WTC11 (cell line): ENCODE measurements at regions not wholly inside any gene's neighbourhood (a gene's known extent, or its start where the extent isn't known, plus 50 kb on each side); places are given as distances from the start of the nearest gene placed in this dataset.
"Not testable (repeated sequence)": the region's sequence is repeated elsewhere in the genome, so short reads cannot be mapped to it uniquely, and the experiment has no call there.

Experiments used
- ATAC-seq: fragments of 200-7000 bp; cut with Tn5 transposase; 2 replicates; pipeline ENCODE4 v1.10.0; 2021; ENCODE audit warnings: mild to moderate bottlenecking, moderate library complexity
- CTCF ChIA-PET: fragments of 300-600 bp; sonication (Branson Sonifier 250); formaldehyde crosslinking; loops from one replicate; lab custom pipeline; 2021; ENCODE audit warnings: antibody characterized with exemption; lab: Charles Lee
- POLR2A ChIA-PET: fragments of 350-600 bp; sonication (Branson Sonifier 250); formaldehyde crosslinking; loops from one replicate; lab custom pipeline; 2021; ENCODE audit warnings: antibody characterized with exemption; lab: Charles Lee
- DNase-seq: peaks from one replicate; pipeline ENCODE4 v3.0.0; 2021; ENCODE audit warnings: low spot score
- H3K27ac Mint-ChIP-seq: 2 replicates; pipeline ENCODE4 v1.8.0; 2021; ENCODE audit warnings: mixed read lengths
- H3K27me3 Mint-ChIP-seq: 2 replicates; pipeline ENCODE4 v1.8.0; 2021; ENCODE audit warnings: low read depth, mild to moderate bottlenecking, moderate library complexity, mixed read lengths
- H3K36me3 Mint-ChIP-seq: 2 replicates; pipeline ENCODE4 v1.8.0; 2021; ENCODE audit warnings: mixed read lengths
- H3K4me1 Mint-ChIP-seq: 2 replicates; pipeline ENCODE4 v1.8.0; 2022; ENCODE audit warnings: mixed read lengths
- H3K4me3 Mint-ChIP-seq: 2 replicates; pipeline ENCODE4 v1.8.0; 2021; ENCODE audit warnings: mild to moderate bottlenecking, moderate library complexity, mixed read lengths
- H3K9me3 Mint-ChIP-seq: 2 replicates; pipeline ENCODE4 v1.8.0; 2021; ENCODE audit warnings: mixed read lengths
- CREB1 ChIP-seq: sonication (generic); formaldehyde crosslinking; IDR thresholded peaks from 2 replicates; pipeline ENCODE4 v1.8.0; 2023; ENCODE audit warnings: mild to moderate bottlenecking, missing genetic modification reagents
- ESRRA ChIP-seq: sonication (generic); formaldehyde crosslinking; IDR thresholded peaks from 2 replicates; pipeline ENCODE4 v1.8.1; 2022; ENCODE audit warnings: mild to moderate bottlenecking, missing genetic modification reagents, borderline replicate concordance
- ETV6 ChIP-seq: sonication (generic); formaldehyde crosslinking; IDR thresholded peaks from 2 replicates; pipeline ENCODE4 v1.8.1; 2022; ENCODE audit warnings: mild to moderate bottlenecking, missing genetic modification reagents
- FOXJ3 ChIP-seq: sonication (generic); formaldehyde crosslinking; IDR thresholded peaks from 2 replicates; pipeline ENCODE4 v1.9.0; 2021; ENCODE audit warnings: missing genetic modification reagents, mild to moderate bottlenecking, borderline replicate concordance
- GTF2I ChIP-seq: fragments of 250-450 bp; sonication (Bioruptor Pico); conservative IDR thresholded peaks from 2 replicates; pipeline ENCODE4 v1.4.0; 2021; ENCODE audit warnings: mild to moderate bottlenecking
- MXD4 ChIP-seq: fragments of 250-450 bp; sonication (Bioruptor Pico); IDR thresholded peaks from 2 replicates; pipeline ENCODE4 v1.8.0; 2021; ENCODE audit warnings: mild to moderate bottlenecking, moderate library complexity, borderline replicate concordance
- NFE2L1 ChIP-seq: sonication (generic); formaldehyde crosslinking; IDR thresholded peaks from 2 replicates; pipeline ENCODE4 v1.8.1; 2023; ENCODE audit warnings: missing genetic modification reagents
- RORB ChIP-seq: fragments of 250-450 bp; sonication (Bioruptor Pico); IDR thresholded peaks from 2 replicates; pipeline ENCODE4 v1.9.0; 2021; ENCODE audit warnings: mild to moderate bottlenecking
- SMAD4 ChIP-seq: sonication (generic); formaldehyde crosslinking; IDR thresholded peaks from 2 replicates; pipeline ENCODE4 v1.8.0; 2022; ENCODE audit warnings: mild to moderate bottlenecking, missing genetic modification reagents
- ZNF121 ChIP-seq: sonication (generic); formaldehyde crosslinking; IDR thresholded peaks from 2 replicates; pipeline ENCODE4 v1.8.0; 2023; ENCODE audit warnings: missing genetic modification reagents
- ZNF232 ChIP-seq: sonication (generic); formaldehyde crosslinking; IDR thresholded peaks from 2 replicates; pipeline ENCODE4 v1.8.0; 2022; ENCODE audit warnings: mild to moderate bottlenecking, missing genetic modification reagents
- ZNF317 ChIP-seq: sonication (generic); formaldehyde crosslinking; IDR thresholded peaks from 2 replicates; pipeline ENCODE4 v1.8.1; 2023; ENCODE audit warnings: low read depth, mild to moderate bottlenecking, moderate library complexity, missing genetic modification reagents, borderline replicate concordance
- ZNF671 ChIP-seq: fragments of 250-450 bp; sonication (Bioruptor Pico); IDR thresholded peaks from 2 replicates; pipeline ENCODE4 v1.8.0; 2021; ENCODE audit warnings: mild to moderate bottlenecking
- TF ChIP-seq, protein P1 (sequence below): fragments of 250-450 bp; sonication (Bioruptor Pico); IDR thresholded peaks from 2 replicates; pipeline ENCODE4 v2.1.2; 2022; ENCODE audit warnings: mild to moderate bottlenecking, moderate library complexity
- TF ChIP-seq, protein P2 (sequence below): sonication (generic); formaldehyde crosslinking; IDR thresholded peaks from 2 replicates; pipeline ENCODE4 v1.8.1; 2022; ENCODE audit warnings: low read depth, mild to moderate bottlenecking, moderate library complexity, missing genetic modification reagents, borderline replicate concordance
- TF ChIP-seq, protein P3 (sequence below): sonication (generic); formaldehyde crosslinking; IDR thresholded peaks from 2 replicates; pipeline ENCODE4 v1.8.0; 2023; ENCODE audit warnings: mild to moderate bottlenecking, missing genetic modification reagents
- TF ChIP-seq, protein P4 (sequence below): sonication (generic); formaldehyde crosslinking; conservative IDR thresholded peaks from 2 replicates; pipeline ENCODE4 v1.8.1; 2023; ENCODE audit warnings: mild to moderate bottlenecking, low read depth, missing genetic modification reagents, moderate library complexity
- TF ChIP-seq, protein P5 (sequence below): sonication (generic); formaldehyde crosslinking; IDR thresholded peaks from 2 replicates; pipeline ENCODE4 v1.8.1; 2023; ENCODE audit warnings: mild to moderate bottlenecking, missing genetic modification reagents
- TF ChIP-seq, protein P6 (sequence below): sonication (generic); formaldehyde crosslinking; IDR thresholded peaks from 2 replicates; pipeline ENCODE4 v1.8.0; 2022; ENCODE audit warnings: mild to moderate bottlenecking, missing genetic modification reagents

DNA sequence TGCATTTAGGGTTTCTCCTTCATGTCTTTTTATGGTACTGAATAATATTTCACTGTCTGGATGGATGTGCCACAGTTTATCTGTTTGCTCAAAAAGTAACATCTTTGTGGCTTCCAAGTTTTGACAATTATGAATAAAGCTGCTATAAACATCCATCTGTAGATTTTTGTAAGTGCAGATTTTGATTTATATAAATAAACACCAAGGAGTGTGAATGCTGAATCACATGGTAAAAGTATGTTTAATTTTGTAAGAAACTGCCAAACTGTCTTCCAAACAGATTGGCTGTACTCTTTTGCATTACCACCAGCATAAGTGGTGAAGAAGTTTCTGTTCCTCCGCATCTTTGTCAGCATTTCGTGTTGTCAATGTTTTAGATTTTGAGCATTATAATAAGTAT, 158.7 kb upstream of the GIMD1 start (continued):
- TF ChIP-seq, protein P1, sequence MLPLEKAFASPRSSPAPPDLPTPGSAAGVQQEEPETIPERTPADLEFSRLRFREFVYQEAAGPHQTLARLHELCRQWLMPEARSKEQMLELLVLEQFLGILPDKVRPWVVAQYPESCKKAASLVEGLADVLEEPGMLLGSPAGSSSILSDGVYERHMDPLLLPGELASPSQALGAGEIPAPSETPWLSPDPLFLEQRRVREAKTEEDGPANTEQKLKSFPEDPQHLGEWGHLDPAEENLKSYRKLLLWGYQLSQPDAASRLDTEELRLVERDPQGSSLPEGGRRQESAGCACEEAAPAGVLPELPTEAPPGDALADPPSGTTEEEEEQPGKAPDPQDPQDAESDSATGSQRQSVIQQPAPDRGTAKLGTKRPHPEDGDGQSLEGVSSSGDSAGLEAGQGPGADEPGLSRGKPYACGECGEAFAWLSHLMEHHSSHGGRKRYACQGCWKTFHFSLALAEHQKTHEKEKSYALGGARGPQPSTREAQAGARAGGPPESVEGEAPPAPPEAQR, result no peak
- TF ChIP-seq, protein P2, sequence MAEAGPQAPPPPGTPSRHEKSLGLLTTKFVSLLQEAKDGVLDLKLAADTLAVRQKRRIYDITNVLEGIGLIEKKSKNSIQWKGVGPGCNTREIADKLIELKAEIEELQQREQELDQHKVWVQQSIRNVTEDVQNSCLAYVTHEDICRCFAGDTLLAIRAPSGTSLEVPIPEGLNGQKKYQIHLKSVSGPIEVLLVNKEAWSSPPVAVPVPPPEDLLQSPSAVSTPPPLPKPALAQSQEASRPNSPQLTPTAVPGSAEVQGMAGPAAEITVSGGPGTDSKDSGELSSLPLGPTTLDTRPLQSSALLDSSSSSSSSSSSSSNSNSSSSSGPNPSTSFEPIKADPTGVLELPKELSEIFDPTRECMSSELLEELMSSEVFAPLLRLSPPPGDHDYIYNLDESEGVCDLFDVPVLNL (CRISPR knock-in tag), result no peak
- TF ChIP-seq, protein P3, sequence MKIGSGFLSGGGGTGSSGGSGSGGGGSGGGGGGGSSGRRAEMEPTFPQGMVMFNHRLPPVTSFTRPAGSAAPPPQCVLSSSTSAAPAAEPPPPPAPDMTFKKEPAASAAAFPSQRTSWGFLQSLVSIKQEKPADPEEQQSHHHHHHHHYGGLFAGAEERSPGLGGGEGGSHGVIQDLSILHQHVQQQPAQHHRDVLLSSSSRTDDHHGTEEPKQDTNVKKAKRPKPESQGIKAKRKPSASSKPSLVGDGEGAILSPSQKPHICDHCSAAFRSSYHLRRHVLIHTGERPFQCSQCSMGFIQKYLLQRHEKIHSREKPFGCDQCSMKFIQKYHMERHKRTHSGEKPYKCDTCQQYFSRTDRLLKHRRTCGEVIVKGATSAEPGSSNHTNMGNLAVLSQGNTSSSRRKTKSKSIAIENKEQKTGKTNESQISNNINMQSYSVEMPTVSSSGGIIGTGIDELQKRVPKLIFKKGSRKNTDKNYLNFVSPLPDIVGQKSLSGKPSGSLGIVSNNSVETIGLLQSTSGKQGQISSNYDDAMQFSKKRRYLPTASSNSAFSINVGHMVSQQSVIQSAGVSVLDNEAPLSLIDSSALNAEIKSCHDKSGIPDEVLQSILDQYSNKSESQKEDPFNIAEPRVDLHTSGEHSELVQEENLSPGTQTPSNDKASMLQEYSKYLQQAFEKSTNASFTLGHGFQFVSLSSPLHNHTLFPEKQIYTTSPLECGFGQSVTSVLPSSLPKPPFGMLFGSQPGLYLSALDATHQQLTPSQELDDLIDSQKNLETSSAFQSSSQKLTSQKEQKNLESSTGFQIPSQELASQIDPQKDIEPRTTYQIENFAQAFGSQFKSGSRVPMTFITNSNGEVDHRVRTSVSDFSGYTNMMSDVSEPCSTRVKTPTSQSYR, result no peak
- no peak for TF ChIP-seq NFE2L1
- TF ChIP-seq, protein P4, sequence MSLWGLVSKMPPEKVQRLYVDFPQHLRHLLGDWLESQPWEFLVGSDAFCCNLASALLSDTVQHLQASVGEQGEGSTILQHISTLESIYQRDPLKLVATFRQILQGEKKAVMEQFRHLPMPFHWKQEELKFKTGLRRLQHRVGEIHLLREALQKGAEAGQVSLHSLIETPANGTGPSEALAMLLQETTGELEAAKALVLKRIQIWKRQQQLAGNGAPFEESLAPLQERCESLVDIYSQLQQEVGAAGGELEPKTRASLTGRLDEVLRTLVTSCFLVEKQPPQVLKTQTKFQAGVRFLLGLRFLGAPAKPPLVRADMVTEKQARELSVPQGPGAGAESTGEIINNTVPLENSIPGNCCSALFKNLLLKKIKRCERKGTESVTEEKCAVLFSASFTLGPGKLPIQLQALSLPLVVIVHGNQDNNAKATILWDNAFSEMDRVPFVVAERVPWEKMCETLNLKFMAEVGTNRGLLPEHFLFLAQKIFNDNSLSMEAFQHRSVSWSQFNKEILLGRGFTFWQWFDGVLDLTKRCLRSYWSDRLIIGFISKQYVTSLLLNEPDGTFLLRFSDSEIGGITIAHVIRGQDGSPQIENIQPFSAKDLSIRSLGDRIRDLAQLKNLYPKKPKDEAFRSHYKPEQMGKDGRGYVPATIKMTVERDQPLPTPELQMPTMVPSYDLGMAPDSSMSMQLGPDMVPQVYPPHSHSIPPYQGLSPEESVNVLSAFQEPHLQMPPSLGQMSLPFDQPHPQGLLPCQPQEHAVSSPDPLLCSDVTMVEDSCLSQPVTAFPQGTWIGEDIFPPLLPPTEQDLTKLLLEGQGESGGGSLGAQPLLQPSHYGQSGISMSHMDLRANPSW, result no peak
- TF ChIP-seq CREB1 (CRISPR knock-in tag), result no peak
- TF ChIP-seq, protein P5, sequence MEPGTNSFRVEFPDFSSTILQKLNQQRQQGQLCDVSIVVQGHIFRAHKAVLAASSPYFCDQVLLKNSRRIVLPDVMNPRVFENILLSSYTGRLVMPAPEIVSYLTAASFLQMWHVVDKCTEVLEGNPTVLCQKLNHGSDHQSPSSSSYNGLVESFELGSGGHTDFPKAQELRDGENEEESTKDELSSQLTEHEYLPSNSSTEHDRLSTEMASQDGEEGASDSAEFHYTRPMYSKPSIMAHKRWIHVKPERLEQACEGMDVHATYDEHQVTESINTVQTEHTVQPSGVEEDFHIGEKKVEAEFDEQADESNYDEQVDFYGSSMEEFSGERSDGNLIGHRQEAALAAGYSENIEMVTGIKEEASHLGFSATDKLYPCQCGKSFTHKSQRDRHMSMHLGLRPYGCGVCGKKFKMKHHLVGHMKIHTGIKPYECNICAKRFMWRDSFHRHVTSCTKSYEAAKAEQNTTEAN (CRISPR knock-in tag), result no peak

DNA sequence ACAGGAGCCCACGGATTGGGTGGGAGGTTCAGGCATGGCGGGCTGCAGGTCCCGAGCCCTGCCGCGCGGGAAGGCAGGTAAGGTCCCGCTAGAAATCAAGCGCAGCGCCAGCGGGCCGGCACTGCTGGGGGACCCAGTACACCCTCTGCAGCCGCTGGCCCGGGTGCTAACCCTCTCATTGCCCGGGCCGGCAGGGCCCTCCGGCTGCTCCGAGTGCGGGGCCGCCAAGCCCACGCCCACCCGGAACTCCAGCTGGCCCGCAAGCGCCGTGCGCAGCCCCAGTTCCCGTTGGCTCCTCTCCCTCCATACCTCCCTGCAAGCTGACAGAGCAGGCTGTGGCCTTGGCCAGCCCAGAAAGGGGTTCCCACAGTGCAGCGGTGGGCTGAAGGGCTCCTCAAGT, 156.8 kb upstream of the GIMD1 start:
- DNase-seq, H3K27me3 Mint-ChIP-seq, H3K36me3 Mint-ChIP-seq, H3K4me1 Mint-ChIP-seq, H3K9me3 Mint-ChIP-seq, H3K27ac Mint-ChIP-seq, POLR2A ChIA-PET, CTCF ChIA-PET, ATAC-seq, H3K4me3 Mint-ChIP-seq: not testable (repeated sequence)

DNA sequence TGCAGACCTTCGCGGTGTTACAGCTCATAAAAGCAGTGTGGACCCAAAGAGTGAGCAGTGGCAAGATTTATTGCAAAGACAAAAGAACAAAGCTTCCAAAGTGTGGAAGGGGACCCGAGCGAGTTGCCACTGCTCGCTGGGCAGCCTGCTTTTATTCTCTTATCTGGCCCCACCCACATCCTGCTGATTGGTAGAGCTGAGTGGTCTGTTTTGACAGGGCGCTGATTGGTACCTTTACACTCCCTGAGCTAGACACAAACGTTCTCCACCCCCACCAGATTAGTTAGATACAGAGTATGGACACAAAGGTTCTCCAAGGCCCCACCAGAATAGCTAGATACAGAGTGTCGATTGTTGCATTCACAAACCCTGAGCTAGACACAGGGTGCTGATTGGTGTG, 156.2 kb upstream of the GIMD1 start:
- DNase-seq, POLR2A ChIA-PET, H3K27ac Mint-ChIP-seq, CTCF ChIA-PET, H3K36me3 Mint-ChIP-seq, H3K4me3 Mint-ChIP-seq, H3K27me3 Mint-ChIP-seq, ATAC-seq, H3K9me3 Mint-ChIP-seq, H3K4me1 Mint-ChIP-seq: not testable (repeated sequence)

DNA sequence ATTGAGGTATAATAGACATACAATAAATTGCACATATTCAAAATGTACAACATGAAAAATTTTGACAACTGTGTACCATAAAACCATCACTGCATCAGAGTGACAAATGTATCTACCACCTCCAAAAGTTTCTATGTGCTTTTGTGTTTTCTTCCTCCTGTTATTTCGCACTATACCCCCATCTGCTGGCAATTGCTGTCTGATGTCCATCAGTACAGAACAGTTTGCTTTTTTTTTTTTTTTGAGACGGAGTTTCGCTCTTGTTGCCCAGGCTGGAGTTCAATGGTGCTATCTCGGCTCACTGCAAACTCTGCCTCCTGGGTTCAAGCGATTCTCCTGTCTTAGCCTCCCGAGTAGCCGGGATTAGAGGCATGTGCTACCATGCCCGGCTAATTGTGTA, 154.3 kb upstream of the GIMD1 start:
- POLR2A ChIA-PET, result no interaction called here
- Mint-ChIP-seq H3K9me3 (peaks cover 7% of the 10 kb centered on the region), H3K4me1 (no peaks in the 10 kb centered on the region), H3K4me3 (no peak overlapping the region), H3K27ac (no peak overlapping the region), H3K27me3 (no peaks in the 10 kb centered on the region), H3K36me3 (no peaks in the 10 kb centered on the region)
- CTCF ChIA-PET, result interaction anchor here (0.9 kb wide), 1 partner anchor 8 kb away, joined by 4 read pairs; no protein-coding TSS in a partner anchor
- ATAC-seq (no peak), DNase-seq (no peak)
- TF ChIP-seq FOXJ3 (CRISPR knock-in tag), result no peak
- no peak for TF ChIP-seq NFE2L1
- no peak for TF ChIP-seq MXD4 (CRISPR knock-in tag)
- no peak for TF ChIP-seq ZNF232 (CRISPR knock-in tag)
- TF ChIP-seq RORB (CRISPR knock-in tag), result no peak
- no peak for TF ChIP-seq ZNF317 (CRISPR knock-in tag)
- TF ChIP-seq ETV6 (CRISPR knock-in tag), result no peak
- TF ChIP-seq ZNF121, result no peak
- TF ChIP-seq ESRRA (CRISPR knock-in tag), result no peak
- TF ChIP-seq, protein P6, sequence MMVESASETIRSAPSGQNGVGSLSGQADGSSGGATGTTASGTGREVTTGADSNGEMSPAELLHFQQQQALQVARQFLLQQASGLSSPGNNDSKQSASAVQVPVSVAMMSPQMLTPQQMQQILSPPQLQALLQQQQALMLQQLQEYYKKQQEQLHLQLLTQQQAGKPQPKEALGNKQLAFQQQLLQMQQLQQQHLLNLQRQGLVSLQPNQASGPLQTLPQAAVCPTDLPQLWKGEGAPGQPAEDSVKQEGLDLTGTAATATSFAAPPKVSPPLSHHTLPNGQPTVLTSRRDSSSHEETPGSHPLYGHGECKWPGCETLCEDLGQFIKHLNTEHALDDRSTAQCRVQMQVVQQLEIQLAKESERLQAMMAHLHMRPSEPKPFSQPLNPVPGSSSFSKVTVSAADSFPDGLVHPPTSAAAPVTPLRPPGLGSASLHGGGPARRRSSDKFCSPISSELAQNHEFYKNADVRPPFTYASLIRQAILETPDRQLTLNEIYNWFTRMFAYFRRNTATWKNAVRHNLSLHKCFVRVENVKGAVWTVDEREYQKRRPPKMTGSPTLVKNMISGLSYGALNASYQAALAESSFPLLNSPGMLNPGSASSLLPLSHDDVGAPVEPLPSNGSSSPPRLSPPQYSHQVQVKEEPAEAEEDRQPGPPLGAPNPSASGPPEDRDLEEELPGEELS (CRISPR knock-in tag), result no peak
- no peak for TF ChIP-seq SMAD4 (CRISPR knock-in tag)
- no peak for TF ChIP-seq ZNF671 (CRISPR knock-in tag)
- TF ChIP-seq GTF2I, result no peak
